GM19328 (cell line): ENCODE measurements at regions not wholly inside any gene's neighbourhood (a gene's known extent, or its start where the extent isn't known, plus 50 kb on each side); places are given as distances from the start of the nearest gene placed in this dataset.
"Not testable (repeated sequence)": the region's sequence is repeated elsewhere in the genome, so short reads cannot be mapped to it uniquely, and the experiment has no call there.

ENCODE experiments used
- ATAC-seq: cut with Tn5 transposase; IDR thresholded peaks from one replicate; pipeline ENCODE4 v1.9.1; 2021; ENCODE audit warnings: mild to moderate bottlenecking, moderate library complexity; ENCODE audit not compliant: unreplicated experiment

GRCh38 chr13:53101883-53102282 lies 73.3 kb downstream of the OLFM4 start:
- no peak for ATAC-seq

DNA sequence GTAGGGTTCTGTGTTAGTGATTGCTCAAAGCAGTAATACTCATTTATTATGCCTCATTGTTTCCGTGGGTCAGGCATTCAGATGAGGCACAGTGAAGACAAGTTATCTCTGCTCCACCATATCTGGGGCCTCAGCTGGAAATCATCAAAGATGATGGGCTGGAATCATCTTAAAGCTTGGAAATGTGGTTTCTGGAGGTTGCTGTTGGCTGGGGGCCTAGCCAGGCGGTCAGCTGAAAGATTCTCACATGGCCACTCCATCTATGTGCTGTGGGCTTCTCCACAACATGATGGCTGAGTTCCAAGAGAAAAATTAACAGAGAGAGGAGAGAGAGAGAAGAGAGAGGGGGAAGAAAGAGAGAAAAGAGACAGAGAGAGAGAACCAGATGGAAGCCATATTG lies 75.5 kb downstream of the OLFM4 start:
- no peak for ATAC-seq

DNA sequence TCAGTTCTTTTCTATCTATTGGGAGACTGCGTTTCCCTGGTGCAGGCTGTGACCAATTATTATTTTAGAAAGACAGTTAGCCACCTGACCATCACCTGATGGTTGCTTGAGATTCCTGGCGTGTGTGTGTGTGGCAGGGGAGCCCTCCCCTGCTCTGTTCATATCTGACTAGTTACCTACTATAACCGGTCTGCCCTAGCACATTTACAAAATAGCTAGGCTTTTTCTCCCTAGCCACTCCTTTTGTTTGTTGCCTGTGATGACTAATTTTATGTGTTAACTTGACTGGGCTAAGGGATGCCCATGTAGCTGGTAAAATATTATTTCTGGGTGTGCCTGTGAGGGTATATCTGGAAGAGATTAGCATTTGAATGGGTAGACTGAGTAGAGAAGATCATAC lies 76.9 kb downstream of the OLFM4 start:
- no peak for ATAC-seq

DNA sequence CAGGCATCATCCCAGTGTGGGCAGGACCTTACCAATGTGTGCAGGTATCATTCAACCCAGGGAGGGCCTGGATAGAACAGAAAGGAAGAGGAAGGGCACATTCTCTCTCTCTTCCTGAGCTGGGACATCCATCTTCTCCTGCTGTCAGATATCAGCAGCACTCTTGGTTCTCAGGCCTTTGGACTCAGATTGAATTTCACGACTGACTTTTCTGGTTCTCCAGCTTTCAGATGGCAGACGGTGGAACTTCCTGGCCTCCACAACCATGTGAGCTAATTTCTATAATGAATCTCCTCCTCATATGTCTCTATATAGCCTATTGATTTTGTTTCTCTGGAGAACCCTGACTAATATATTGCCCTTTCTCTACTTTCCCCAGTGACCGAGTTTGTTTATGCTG lies 77.3 kb downstream of the OLFM4 start:
- no peak for ATAC-seq

DNA sequence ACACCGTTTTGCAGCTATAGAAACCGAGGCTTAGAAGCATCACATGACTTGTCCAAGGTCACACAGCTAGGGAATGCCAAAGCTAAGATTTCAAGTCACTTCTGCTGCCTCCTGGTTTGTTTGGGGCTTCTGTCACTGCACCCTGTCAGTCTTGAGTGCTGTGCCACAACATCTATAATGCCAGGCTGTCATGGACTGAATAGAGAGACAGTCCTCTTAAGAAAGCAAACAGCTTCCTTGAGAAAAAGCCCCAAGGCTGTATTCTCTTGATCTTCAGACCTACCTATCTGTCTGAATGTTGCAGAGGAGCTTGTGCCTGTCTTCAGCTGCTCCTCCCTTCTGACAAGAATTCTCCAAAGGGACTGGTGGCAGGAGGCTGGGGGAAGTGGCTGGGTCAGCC lies 81.6 kb downstream of the OLFM4 start:
- ATAC-seq = no peak

GRCh38 chr13:53110614-53111013 lies 82.0 kb downstream of the OLFM4 start:
- no peak for ATAC-seq

DNA sequence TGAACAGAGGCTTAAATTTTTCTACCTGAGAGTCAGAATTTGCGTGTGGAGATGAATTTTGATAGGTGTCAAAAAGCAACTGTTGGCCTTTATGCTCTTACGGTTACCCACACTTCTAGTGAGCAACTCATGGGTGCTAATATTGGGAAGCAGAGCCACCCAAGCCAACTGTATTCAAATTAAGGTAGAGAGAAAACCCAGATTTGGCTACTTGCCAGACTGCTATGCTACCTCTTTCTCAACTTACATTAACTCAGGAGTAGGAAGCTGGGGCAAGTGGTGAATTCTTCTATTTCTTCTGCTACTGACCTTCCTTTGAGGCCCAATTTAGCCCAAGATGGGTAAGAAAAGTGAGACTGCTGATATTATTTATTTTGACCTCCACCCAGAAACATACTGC lies 83.9 kb downstream of the OLFM4 start:
- ATAC-seq = no peak

- ATAC-seq = not testable (repeated sequence)
These were observed 88.4 kb downstream of the OLFM4 start for GRCh38 chr13:53117048-53117447.

DNA sequence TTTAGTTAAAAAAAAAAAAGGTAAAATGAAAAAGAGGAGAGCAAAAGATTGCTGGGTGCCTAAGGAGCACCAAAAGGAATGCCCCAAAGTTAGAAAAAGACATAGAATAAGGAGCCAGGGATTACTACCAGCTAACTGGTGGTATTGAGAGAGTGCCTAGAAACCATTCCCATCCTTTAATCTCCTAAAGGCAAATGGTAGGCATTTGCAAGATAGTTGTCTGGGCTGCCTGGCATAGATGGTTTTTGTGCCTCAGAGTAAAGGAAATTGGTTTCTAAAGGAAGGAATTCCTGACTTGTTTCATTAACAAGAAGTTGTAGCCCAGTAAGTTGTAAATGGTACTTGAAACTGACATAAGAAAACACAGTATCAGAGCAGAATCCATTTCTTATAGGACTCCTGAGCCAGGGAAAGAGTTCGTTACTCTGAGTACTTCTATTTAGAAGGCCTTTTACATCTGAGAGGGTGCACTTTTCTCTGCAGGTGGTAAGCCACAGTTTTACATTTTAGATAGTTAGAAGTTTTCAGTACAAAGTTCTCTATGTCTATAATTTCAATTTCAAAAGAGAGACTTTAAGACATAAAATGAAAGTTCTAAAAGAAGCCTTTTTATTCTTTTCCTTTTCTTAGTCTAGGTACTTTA lies 92.6 kb downstream of the OLFM4 start:
- ATAC-seq = no peak

GRCh38 chr13:53121919-53122318 lies 93.3 kb downstream of the OLFM4 start:
- no peak for ATAC-seq

DNA sequence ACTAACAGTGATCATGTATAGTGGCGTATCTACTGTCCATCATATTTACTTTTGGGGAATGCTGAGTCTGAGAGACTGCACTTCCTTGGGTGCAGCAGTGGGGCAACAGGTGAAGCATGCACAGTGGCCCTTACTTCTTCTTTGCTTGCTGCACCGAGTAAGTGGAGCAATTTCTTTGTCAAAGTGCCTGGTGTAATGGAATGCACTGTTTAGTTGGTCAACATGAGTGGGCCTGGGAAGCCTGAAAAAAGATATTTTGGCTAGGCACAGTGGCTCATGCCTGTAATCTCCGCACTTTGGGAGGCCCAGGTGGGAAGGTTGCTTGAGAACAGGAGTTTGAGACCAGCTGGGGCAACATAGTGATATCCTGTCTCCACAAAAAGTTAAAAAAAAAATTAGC lies 94.9 kb downstream of the OLFM4 start:
- no peak for ATAC-seq

DNA sequence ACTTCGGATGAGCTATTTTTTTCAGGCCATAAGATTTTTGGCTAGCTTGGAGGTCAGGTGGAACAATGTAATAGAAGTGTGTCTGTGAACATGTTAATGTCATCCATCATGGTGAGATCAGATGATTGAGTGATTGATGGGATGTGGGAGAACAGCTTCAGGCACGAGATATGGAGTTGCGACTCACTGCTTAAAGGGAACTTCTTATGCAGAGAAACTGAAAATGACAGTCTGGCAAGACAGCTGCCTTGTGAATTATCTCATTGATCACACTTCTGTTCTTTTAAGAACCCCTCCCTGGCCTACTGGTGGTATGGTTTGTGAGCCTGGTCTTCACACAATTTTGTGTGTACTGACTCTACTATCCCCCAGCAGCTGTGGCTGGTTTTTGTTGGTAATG lies 96.0 kb downstream of the OLFM4 start:
- no peak for ATAC-seq

DNA sequence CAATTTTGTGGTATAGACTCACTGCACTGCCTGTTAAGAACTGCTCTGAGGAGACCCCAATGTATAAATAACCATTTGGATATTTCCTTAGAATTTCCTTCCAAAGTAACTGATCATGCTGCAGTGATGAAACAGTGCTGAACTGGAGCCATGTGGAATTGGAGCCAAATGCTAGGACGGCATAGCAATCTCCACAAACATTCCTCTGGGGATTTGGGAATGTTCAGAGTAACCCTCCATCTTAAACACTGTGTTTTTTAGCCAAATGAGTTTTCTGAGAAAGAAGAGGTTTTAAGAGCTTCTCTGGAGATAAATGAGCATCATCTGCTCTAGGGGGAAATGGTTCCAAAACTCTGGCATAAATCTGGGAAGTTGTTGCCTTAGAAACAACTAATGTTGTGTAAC lies 98.2 kb downstream of the OLFM4 start:
- ATAC-seq = no peak

- no peak for ATAC-seq
These were observed 98.8 kb downstream of the OLFM4 start for GRCh38 chr13:53127373-53127772.

GRCh38 chr13:53129864-53130393 lies 101.3 kb downstream of the OLFM4 start:
- ATAC-seq = no peak

DNA sequence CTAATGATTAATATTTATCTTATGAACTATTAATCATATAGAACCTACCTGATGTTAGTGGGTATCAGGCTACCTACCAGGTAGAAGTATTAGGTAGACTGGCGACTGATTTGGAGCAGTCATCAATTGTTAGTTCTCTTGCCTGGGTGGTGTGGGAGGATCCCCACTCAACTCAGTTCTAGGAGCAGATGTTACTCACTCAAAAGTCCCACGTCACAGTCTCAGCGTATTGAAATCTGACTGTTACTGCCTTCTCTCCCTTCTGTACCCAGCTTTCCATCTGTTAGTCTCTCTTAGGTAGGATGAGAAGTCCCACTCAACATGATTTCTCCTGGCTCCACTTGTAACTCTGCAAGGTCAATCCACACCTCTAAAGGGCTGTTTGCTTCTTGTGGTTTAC lies 102.7 kb downstream of the OLFM4 start:
- ATAC-seq = no peak

GRCh38 chr13:53135301-53135700 lies 106.7 kb downstream of the OLFM4 start:
- no peak for ATAC-seq

GRCh38 chr13:53136554-53137215 lies 108.1 kb downstream of the OLFM4 start:
- no peak for ATAC-seq

DNA sequence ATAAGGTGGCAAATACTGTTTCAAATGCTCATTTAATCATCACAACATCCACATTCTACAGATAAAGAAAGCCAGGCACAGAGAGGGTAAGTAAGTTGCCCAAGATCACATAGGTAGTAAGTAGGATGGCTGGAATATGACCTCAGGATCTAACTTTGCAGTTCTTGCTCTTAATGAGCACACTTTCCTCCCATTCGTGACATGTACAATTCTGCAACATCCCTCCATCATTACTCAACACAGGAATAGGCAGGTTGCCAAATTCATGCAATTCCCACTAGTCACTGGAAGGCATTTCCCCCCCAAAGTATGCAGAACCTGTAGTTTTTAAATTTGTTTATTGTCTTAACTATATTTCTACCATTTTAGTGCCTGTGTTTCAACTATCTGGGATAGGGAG lies 109.2 kb downstream of the OLFM4 start:
- ATAC-seq = no peak

DNA sequence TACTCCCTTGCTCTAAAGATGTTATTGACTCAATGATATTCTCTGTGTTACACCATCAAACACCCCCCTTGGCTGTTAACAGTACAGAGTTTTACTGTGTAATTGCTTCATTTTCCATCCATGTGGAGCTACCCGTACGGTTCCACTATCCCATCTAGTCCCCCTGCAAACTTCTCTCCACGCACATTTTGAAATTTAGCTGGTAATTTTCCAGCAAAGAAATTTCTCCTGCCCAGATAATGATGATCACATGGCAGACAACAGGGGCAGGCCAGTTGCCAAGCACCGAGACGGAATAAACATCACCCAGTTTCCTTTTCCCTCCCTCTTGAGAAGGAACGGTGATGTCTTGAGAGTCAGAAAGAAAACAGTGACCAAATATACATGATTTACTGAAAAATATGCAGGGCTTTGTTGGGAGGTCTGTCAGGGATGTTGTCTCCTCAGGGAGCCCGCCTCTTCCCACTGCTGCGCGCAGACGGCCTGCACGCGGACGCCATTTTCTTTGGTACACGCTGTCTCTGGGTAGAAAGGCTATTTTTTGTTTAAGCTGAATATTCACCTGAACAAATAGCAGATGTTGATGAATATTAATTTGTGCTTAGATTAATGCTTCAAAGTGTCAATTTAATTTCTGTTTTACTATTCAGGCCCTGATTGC lies 109.9 kb downstream of the OLFM4 start:
- no peak for ATAC-seq

GRCh38 chr13:53141336-53141735 lies 112.7 kb downstream of the OLFM4 start:
- no peak for ATAC-seq

- no peak for ATAC-seq
These were observed 113.7 kb downstream of the OLFM4 start for GRCh38 chr13:53142306-53142705.
